NCI-H748 treated with DMSO at 0.1 percent for 48 hours (cell line): ENCODE measurements at regions not wholly inside any gene's neighbourhood (a gene's known extent, or its start where the extent isn't known, plus 50 kb on each side); places are given as distances from the start of the nearest gene placed in this dataset.
"Not testable (repeated sequence)": the region's sequence is repeated elsewhere in the genome, so short reads cannot be mapped to it uniquely, and the experiment has no call there.

Experiments
- DNase-seq: peaks from one replicate; lab custom pipeline; 2025; lab: John Stamatoyannopoulos, UW

DNA sequence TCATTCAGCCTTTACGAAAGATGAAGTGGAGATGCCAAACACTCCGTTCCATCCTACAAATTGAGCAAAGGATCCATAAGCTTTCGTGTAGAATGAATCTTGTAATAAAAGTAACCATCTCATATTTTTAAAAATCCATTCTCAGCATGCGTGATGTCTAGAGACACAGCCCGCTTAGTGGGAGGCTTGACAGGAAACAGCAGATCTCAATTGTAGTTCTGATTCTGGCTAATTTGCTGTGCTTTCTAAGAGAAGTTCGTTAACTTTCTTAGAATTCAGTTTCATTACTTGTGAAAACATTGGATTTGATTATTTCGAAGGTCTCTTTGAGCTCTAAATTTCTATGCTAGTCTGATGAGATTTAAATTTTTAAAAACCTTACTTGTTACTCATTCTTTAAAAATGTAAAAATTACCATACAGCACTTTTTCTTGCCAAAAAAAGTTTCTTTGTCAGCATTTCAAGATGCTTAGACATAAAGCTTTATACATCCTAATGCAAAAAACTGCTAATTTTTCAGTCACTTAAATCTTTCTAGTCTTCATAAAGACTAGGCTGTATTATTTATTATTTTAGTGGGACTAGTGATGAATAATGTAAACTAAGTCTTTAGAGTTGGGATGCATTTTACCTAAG is 66.9 kb upstream of the NEIL3 start:
- no peak for DNase-seq

DNA sequence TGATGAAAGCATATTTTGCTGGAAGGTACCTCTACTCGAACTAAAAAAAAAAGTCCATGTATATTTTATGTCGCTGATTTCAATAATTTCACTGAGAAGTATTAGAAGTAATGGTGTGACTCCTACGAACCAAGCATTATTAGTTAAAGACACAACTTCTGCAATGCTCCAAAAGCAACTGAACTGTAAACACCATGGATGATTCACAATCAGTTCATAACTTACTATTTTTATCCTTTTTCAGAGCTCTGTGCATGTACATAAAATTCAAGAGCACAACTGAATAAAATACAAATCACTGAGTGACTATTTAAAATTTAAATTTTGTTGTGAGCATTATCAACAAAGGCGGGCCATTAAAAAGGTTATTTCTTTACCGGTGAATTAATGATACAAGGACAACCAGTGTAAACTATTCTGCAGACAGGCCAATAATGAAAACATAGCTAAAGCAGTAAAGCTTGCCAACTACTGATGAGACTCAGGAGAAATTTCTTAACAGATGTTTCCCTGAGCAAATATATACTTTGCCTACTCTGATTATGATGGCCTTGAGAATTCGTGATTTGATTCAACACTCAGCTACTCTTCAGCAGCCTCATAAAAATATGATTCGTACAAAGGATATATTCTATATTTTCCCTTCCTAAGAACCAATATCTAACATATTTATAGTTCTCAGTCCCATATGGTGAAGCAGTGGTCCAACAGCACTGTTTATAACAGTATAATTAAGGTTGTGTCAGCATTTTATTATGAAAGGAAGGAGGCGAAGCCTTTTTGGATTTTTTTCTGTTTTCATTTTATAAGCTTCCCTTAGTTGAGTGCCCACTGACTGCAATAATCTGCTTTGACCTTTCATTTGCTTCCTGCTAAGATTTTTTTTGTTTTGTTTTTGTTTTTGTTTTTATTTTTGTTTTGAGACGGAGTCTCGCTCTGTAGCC is 62.8 kb upstream of the NEIL3 start:
- no peak for DNase-seq

DNA sequence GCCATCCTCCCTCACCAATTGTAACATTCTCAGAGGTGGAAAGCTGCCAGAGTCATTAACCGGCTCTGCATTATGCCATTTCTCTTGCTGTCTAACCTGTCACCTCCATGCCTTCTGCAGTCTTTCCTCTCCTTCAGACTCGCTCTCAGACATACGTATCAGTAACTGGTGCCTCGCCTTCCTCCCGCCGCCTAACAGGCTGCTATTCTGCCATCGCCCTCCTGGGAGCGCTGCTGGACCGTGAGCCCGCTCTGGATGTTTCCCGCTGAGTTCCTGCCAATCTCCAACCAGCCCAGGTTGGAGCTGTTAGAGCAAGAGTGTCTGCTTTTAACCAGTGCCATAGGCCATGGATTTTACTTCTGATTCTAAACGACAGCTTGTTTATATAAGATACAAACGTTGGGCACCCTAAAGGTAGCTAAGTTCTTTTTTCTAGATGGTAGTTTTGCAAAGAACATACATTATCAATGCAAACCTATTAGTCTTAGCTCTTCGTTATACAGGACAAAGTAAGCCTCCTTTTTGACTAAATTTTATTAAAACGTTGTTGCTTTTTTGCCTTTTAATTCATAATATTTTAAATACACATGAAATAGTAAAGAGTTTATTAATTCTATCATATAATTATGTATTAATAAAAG is 59.5 kb upstream of the NEIL3 start:
- DNase-seq, result peak; percentile 34

DNA sequence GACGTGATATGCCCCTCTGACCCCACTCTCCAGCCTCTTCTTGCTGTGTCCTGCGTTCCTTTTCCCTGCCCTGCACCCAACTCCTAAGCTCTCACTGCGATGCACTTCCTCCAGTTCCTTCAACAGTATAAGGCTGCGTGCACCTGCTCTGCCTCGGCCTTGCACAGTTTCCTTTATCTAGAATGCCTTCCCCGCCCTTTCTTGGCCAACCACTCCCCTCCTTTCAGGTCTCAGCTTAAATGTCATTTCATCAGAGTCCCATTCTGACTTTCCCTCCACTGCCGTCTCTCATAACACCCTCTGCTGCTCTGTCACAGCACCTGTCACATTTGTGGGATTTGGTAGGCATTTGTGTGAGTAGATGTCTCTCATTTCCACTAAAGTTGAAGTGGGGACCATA is 58.4 kb upstream of the NEIL3 start:
- DNase-seq, result no peak

DNA sequence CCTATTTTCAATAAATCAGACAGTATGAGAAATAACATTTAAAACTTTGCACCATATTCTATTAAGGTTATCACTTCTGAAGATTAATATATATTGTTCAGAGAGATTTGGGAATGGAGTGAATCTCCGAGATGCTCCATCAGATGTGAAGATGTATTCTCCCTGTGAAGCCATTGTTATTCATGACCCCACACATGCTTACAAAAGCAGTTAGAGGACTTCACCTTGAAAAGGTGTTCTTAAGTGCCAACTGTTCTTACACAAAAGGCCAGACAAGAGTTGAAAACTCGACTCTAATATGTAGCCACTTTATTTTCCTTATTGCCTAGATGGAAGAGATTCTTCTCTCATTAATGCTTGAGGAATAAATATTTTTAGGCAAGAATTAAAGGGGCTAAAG is 54.3 kb upstream of the NEIL3 start:
- no peak for DNase-seq

DNA sequence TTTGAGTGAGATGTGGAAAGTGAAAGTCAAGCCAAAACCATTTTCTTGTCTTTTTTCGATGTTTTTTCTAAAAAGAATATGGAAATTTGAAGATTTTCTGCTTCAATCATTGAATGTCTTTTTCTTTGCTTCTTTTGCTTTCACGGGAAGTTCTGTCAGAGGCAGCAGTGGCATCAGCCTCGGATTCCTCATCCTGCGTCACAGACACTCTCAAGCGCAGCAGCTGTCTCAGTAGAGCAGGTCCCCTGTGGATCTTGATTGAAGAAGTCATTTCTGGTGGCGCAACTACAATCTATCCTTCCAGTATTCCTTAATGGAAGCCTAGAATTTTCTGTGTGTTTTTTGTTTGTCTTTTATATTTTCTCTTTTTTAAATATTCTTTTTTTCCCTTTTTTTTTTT is 52.7 kb upstream of the NEIL3 start:
- DNase-seq, result no peak

DNA sequence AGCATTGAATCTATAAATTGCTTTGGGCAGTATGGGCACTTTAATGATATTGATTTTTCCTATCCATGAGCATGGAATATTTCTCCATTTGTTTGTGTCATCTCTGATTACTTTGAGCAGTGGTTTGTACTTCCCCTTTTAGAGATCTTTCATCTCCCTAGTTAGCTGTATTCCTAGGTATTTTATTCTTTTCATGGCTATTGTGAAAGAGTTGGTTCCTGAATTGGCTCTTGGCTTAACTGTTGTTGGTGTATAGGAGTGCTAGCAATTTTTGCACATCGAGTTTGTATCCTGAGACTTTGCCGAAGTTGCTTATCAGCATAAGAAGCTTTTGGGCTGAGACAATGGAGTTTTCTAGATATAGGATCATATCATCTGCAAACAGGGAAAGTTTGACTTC is 50.2 kb upstream of the NEIL3 start:
- DNase-seq, result not testable (repeated sequence)
